COLO668 (cell line): ENCODE measurements at regions not wholly inside any gene's neighbourhood (a gene's known extent, or its start where the extent isn't known, plus 50 kb on each side); places are given as distances from the start of the nearest gene placed in this dataset.
A peak's percentile ranks its signal among the peaks of the same experiment; 100 is the strongest.
"Not testable (repeated sequence)": the region's sequence is repeated elsewhere in the genome, so short reads cannot be mapped to it uniquely, and the experiment has no call there.

Experiments
- DNase-seq: peaks from one replicate; lab custom pipeline; 2025; ENCODE audit not compliant: unreplicated experiment; lab: John Stamatoyannopoulos, UW

DNA sequence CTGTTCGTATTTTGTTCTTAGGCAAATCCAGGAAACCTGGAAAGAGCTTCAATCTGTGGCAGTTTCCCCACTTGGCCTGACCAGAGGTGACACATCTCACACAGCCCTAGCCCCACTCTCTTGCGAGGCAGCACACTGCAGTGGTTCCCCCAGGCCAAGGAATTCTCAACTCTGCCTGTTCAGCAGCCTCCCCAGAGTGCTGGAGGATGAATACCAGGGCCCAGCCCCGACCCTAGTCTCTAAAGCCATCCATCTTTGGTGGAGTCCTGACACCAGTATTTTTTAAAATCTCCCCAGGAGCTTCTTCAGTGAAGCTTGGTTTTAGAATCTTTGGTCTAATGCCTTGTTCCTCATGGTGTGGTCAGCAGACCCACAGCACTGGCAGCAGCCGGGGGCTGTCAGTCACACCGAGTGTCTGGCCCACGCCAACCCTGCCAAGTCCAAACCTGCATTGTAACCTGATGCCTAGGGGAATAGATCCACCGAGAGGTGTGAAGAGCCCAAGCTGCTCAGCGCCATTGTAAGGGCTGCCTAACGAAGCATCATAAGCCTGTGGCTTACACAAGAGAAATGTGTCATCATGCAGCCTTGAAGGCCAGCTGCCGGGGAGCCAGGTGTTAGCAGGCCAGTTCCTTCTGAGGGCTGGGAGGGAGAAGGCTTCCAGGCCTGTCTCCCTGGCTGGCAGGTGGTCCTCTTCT is 428.7 kb upstream of the ID2 start:
- DNase-seq = peak; percentile 89

DNA sequence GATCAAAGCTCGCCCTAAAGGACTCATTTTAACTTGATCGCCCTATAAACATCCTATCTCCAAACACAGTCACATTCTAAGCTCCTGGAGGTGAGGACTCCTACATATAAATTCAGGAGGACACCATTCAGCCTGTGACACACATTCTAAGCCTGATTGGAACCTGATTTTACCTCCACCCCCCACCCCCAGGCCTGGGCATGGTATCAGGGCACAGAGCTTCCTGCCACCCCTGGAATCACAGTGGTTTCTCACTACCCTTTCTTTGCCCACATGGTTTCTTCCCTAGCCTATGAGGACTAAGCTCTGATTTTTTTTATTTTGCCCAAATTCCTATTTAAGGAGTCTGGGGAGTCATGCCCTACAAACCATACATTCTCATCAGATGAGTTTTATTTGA is 428.1 kb upstream of the ID2 start:
- DNase-seq = peak; percentile 21

DNA sequence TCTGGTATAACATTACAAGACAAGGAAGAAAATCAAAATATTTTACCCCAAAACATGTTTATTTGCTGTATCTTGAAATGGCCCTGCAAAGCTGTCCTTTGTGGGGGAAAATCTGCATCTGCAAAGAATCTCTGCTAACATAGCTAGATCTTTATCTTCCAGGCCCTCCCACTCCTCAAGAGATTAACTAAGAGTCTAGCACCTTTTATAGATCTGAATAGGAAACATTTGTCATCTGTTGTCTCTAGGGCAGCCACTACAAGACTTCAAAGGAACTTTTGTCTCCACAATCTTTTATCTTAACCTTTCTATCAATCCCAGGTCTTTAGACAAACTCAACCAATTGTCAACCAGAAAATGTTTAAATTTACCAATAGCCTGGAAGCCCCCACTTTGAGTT is 427.6 kb upstream of the ID2 start:
- not testable (repeated sequence) for DNase-seq

DNA sequence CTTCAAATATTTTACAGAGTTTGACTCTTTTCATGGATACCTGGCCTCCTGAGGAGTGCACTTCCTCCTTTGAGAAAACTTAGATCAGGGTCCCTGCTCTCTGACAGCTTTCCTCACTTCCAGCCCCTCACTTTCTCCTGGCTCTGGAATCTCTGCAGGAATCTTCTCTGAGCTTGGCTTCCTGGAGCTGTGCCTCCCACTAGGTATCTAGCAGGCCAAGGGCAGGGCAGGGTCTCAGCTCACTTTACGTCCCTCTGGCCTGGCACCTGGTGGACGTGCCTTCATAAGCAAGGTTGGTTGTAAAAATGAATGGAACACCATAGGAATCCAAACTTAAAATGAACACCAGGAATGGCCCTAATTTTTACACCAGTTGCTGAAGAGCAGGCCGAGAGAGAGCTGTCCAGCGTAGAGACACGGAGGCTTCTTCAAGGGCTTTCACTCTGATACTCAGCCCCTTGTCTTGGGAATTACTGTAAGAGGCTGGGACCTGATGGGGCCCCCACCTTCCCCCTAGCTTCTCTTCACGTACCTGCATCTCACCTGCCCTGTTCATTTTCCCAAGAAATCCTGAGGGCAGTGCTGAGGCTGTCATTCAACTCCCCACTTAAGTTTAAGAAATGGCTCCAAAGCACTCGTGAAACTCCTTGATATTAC is 426.9 kb upstream of the ID2 start:
- no peak for DNase-seq

DNA sequence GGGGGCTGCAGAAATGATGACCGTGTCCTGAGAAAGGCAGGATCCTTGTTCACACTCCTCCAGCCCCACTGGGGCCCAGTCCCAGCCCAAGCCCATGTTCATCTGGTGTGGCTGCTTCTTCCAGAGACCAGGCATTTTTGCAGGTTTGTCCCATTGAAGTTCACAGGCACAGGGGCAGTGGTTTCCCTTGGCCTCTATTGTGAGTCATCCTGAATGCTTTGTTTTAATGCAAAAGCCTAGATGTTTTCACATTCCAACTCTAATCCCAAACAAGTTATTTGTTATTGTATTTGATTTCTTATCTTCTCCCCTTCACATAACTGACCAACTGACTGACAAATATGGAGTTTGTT is 426.4 kb upstream of the ID2 start:
- no peak for DNase-seq

DNA sequence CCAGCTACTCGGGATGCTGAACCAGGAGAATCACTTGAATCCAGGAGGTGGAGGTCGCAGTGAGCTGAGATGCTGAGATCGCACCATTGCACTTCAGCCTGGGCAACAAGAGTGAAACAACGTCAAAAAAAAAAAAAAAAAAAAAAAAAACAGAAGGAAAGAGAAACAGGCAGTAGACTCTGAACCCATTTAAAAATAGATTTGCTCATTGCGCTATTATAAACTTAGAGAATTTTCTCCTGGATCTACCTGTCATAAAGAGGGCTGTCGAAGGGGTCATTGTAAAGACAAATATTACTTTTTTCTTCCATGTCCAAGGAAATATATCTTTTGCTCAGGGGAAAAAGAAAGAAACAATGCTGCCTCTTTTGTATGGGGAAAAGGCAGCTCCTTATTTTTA is 425.0 kb upstream of the ID2 start:
- no peak for DNase-seq

DNA sequence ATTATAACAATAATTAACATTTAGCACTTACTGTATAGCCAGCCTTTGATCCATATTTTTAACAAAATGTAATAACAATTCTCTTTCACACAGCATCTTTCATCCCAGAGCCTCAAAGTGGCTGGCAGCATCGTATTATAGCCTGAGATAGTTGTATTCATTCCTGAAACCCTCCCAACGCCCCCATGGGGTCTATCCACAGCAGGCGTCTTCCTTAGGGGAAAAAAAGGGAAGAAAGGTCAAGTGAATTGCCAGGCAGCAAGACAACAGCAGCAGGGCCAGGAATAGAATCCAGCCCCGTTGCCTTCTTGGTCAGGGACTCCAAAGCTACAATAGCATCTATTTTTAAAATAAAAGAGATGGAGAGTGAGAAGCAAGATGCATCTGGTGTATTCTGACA is 424.4 kb upstream of the ID2 start:
- DNase-seq = no peak

DNA sequence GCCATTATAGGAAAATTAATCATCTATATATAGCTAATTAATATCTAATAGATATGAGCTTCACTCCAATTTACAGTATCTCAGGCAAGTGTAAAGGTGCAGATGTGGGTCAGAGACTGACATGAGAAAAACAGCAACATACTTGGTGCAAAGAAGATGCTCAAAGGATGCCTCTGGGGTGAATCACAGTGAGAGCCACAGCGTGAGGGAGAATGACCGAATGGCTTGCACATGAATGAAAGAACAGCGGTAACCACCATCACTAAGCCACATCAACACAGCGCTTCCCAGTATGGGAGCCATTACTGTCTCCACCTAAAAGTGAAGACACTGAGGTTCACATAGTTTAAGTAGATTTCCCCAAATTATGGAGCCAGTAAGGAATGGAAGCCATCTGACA is 423.4 kb upstream of the ID2 start:
- DNase-seq = no peak

DNA sequence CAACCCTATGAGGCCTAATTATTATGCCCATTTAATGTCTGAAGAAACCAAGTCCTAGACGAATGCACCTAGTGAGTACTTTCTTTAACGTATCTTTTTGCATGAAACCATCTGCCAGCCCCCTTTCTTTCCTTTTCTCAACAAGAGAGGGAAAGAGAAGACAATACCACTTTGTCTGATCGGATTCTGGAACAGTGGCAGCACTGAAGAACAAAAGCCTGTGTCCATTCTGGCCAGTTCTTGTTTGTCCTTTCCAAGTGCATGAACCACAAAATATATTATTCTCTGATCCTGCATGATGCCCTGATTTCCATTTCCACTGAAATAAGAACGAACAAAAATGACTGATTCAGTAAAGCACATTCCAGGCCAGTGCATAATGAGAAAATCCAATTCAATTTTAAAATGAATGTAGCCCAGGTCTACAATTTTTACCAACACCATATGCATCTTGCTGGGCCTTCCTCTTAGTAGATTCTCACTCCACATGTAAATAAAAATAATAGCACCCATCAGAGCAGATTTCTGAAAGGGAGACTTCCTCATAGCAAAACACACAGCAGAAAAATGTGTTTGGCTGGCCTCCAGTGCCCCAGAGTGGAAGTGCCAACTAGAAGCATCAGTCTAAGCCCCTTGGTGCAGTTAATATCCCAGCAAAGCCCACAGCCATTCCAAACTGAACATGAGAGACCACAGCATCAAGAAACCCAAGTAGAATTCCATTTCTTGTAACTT is 422.6 kb upstream of the ID2 start:
- no peak for DNase-seq

DNA sequence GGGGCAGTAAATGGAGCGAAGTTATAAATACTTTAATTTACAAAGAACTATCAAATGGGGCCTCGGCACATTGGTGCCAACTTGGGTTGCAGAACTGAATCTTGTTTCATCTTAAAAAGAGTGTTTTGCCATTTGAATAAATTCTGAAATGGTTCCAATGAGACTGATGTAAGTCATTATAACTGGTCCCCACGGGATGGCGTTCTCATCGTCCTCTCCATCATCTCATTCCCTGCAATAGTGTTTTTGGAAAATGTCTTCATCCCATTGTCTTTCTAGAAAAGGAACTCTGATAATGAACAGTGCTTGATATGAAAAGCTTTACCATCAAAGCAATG is 422.0 kb upstream of the ID2 start:
- DNase-seq = no peak

DNA sequence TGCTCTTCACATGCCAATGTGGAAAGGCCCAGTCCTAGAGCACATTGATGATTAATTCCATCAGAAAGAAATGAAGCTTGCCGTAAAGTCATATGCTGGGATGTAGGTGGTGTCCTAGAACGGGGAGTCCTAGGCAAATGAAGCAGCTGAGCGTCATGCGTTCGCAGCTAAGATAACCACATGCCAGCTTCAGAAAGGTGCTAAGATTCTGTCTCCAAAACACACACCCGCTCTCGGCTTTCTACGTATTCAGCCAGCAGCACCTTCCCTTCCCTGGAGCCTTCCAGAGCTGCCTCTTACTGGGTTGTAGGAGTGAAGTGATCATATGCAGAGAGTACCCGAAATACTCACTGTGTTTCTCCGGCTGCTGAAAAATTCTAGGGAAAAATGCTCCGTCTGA is 421.6 kb upstream of the ID2 start:
- no peak for DNase-seq

DNA sequence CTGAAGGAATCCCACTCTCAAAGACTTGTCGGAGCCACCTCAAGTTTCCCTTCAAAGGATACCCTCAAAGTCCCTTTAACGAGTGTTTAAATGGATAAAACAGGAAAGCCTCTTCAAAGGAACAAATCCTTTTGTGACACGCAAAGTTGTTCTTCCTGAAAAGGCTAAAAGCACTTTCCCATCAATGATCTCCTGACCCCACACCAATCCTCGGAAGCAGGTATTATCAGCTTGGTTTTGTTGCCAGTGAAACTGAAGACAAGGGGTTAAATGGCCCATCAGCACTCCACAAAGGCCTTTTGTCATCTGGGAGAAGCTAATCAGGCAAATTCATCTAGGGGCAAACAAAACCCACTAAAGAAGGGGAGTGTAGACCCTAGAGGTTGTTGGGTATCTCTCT is 418.0 kb upstream of the ID2 start:
- DNase-seq = no peak

DNA sequence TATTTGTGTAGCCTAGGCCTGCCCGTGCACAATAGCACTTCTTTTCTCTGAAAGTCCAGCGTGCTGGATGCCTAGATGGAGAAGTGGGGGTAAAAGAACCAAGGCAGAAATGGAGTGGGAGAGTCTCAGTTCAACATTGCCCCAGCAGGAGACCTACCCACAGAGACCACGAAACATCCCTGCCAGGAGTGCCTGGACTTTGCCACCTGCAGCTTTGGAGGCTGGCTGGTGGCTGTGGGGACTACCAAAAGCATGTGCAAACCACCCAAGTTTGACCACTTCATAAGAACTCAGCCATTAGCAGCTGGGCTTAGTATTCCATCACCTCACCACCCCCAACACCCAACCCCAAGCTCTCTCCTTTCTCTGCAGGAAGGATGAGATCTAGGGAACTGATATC is 416.9 kb upstream of the ID2 start:
- DNase-seq = no peak

DNA sequence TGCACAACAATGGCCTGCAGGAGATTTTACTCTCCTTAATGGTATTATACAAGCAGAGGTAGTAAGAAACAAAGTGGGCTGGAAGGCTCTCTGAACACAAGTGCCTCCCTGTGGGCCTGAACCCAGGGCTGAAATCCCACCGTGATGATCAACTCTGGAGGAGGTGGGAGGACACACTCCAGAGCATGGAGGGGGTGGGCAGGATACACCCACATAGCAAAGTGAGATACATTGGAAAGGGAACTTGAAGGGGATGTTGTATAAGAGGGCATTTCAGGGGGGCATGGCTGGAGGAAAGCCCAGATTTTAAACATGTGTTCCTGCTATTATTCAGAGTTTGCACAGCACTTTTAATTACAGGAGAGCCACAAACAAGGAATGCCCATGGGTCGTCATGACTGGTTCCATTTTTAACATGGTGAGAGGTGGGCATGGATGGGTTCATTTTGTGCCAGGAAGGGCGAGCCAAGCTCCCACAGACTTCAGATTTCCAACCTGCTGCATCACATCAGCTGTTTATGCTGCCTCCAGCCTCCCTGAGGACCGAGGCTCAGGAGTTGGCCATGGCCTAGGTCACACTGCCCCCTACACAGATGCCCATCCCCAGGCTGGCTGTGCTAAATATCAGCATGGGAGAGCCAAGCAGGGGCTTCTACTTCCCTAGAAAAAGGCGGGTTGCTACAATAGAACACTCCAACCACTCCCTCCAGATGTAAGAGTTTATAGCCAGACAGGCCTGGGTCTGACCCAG is 416.2 kb upstream of the ID2 start:
- DNase-seq = no peak

DNA sequence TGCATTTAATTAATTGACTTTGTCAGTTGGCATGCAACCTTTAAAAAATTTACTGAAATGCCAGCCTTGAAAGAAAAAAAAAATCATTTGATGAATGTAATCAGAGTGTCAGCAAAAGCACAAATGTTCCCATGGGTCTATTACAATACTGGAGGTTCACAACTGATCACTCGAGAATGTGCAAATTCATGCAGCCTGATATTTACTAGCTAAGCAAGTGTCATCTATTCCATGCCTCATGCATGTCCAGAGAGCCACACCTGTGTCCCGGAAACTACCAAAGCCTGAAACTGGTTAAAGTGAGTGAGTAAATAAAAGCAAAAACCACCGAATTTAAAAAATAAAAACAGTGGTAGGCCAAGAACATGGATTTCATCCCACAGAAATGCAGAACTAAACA is 415.3 kb upstream of the ID2 start:
- no peak for DNase-seq

DNA sequence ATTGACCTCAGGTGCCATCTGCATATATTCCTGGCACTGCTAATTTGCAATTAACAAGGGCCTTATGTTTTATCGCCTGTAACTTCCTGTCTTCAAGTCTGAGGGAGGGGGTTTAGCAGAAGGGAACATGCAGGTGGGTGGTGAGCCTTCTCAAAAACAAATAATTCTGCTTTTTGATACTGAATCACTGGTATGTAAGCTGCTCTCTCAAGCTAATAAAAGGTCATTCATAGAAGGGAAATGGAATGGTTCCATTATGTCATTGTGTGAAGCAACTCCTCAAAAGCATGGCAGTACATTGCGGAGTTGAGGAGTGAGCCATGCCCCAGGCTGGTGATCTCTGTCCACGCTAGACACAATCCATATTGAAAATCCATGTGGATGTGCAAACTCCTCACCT is 414.8 kb upstream of the ID2 start:
- DNase-seq = no peak

DNA sequence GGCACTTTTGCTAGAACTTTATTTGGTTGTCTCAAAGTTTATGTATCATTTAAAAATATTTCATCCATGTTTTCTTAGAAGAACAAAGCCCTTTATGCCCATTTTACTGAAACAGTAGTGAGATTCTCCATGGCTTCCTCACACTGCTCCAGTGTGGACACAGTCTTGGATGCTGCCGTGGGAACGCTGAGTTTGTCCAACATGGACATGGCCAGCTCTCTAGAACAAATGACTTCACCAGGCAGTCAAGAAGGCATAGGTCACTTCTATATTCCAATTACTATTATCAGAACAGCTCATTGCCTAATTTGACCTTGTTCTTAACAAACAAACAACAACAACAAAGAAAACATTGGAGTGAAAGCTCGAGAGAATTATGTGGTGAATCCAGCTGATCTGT is 414.1 kb upstream of the ID2 start:
- DNase-seq = no peak

DNA sequence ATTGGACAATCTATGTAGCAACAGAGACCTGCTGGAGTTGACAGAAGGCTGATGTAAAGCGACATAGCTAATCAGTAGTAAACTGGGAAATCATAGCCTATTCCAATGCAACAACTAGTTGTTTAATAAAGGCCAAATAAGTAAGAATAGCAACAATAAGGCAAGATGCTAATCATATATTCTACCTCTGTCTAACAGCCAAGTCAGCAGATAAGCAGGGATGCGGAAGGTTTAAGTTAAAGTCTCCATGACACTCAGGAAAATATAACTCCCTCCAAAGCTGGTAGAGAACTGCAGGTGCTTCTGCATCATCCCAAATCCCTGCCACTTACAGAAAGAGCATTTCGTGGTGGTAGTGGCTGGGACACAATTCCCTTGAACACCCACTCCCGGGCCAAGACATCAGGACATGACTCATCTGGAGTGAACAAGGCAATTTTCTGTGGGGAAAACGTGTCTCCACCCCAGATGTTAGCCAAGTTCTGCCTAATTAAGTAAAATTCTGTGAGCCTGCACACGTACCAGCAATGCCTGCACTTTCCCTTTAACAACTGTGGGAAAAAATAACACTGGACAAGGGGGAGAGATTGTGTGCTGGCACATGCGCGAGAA is 413.6 kb upstream of the ID2 start:
- no peak for DNase-seq

DNA sequence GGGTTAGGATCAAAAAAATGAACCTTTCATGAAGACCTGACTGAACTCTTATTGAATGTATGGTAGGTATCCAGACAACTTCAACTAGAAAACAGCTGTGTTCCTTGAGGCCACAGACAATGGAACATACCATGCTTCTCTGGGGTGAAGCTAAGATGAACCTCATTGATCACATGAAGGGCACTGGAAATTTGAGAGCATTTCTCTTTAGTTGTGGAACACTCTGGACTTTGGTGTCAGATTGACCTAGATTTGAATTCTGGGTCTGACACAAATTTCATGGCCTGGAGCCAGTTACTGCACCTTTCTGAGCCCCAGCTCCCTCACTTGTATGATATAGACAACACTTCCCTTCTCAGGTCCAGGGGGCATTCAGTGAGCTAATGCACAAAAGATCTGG is 411.2 kb upstream of the ID2 start:
- DNase-seq = no peak

DNA sequence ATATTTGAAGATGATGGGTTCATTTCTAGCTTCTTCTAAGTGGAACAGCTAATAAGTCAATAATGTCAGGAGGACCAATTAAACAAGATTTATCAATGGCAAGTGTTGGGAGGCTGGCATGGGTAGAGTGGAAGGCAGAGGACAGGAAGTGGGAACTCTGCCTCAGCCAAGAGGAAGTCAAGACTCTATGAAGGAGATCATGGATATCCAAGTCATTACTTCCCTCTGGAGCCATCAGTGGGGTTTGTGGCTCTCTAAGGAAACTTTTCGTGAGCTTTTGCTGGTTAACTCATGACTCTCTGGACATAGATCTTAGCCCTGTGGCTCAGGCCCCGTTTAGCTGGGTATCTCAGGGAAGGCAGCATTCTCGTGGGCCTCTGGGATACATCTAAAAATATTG is 410.4 kb upstream of the ID2 start:
- DNase-seq = no peak

DNA sequence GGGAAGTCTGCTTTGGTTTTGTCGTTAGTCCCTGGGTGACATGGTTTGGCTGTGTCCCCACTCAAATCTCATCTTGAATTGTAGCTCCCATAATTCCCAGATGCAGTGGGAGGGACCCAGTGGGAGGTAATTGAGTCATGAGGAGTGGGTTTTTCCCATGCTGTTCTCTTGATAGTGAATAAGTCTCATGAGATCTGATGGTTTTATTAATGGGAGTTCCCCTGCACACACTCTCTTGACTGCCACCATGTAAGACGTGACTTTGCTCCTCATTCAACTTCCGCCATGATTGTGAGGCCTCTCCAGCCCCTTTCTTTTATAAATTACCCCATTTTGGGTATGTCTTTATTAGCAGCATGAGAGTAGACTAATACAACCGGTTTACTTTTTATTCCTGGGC is 405.8 kb upstream of the ID2 start:
- DNase-seq = no peak
